Kidney (tissue), 13 donors: ENCODE measurements at regions not wholly inside any gene's neighbourhood (a gene's known extent, or its start where the extent isn't known, plus 50 kb on each side); places are given as distances from the start of the nearest gene placed in this dataset.

ENCODE experiments used
- DNase-seq, 5 donors: peaks; one replicate each; pipeline ENCODE4 v3.0.0-alpha.2; 2013 to 2020
- FAIRE-seq: peaks from 2 replicates; lab custom pipeline; 2012; peaks lifted over from hg19 to GRCh38; lab: Jason Lieb, UNC
- H3K27ac ChIP-seq, 2 donors: one replicate each; pipeline ENCODE4 v1.7.0; 2013; ENCODE audit warnings: low read depth in 2 of 2, low read length in 2 of 2, inconsistent platforms in 1 of 2
- H3K27me3 ChIP-seq: one replicate; pipeline ENCODE4 v1.7.1; 2013; ENCODE audit warnings: low read length, inconsistent platforms; ENCODE audit not compliant: control insufficient read depth, insufficient read depth
- H3K36me3 ChIP-seq, 3 donors: one replicate each; pipeline versions ENCODE4 v1.7.0 to v1.7.1; 2013; ENCODE audit warnings: low read length in 3 of 3, control low read depth in 1 of 3, inconsistent platforms in 1 of 3; ENCODE audit not compliant: insufficient read depth in 3 of 3, control insufficient read depth in 2 of 3
- H3K4me1 ChIP-seq, 3 donors: one replicate each; pipeline versions ENCODE4 v1.7.0 to v1.7.1; 2013; ENCODE audit warnings: low read length in 3 of 3, inconsistent platforms in 1 of 3, low read depth in 1 of 3; ENCODE audit not compliant: control insufficient read depth in 2 of 3, insufficient read depth in 2 of 3
- H3K4me3 ChIP-seq, 3 donors: one replicate each; pipeline versions ENCODE4 v1.7.0 to v1.8.1; 2013; ENCODE audit warnings: low read length in 3 of 3, control low read depth in 1 of 3, inconsistent platforms in 1 of 3
- H3K9ac ChIP-seq, 3 donors: one replicate each; pipeline versions ENCODE4 v1.7.0 to v1.7.1; 2013; ENCODE audit warnings: low read length in 3 of 3, control low read depth in 1 of 3, inconsistent platforms in 1 of 3
- H3K9me3 ChIP-seq, 3 donors: one replicate each; pipeline versions ENCODE4 v1.7.0 to v1.7.1; 2013; ENCODE audit warnings: low read length in 3 of 3, control low read depth in 1 of 3, inconsistent platforms in 1 of 3; ENCODE audit not compliant: control insufficient read depth in 2 of 3, insufficient read depth in 1 of 3
- intact Hi-C: fragments of 100-400 bp; cut with DNase I; formaldehyde crosslinking; loops from one replicate; pipeline ENCODE4 v1.11.1; 2022
- TF ChIP-seq, protein P1 (sequence below): IDR thresholded peaks from 3 replicates; pipeline ENCODE4 v1.5.1; 2012; ENCODE audit warnings: mild to moderate bottlenecking, moderate library complexity, borderline replicate concordance; ENCODE audit not compliant: insufficient read depth; ENCODE audit errors: extremely low read depth
- donor health status: control.
- donor health status: control.
- donor health status: control.
- donor health status: control.
- donor health status: control.
- donor health status: DM: yes; HTN: yes; CAD: no.
- donor health status: Normal renal cell carcinoma (clear cell type).

- no peak overlapping the region for H3K4me3 ChIP-seq
- TF ChIP-seq, protein P1, sequence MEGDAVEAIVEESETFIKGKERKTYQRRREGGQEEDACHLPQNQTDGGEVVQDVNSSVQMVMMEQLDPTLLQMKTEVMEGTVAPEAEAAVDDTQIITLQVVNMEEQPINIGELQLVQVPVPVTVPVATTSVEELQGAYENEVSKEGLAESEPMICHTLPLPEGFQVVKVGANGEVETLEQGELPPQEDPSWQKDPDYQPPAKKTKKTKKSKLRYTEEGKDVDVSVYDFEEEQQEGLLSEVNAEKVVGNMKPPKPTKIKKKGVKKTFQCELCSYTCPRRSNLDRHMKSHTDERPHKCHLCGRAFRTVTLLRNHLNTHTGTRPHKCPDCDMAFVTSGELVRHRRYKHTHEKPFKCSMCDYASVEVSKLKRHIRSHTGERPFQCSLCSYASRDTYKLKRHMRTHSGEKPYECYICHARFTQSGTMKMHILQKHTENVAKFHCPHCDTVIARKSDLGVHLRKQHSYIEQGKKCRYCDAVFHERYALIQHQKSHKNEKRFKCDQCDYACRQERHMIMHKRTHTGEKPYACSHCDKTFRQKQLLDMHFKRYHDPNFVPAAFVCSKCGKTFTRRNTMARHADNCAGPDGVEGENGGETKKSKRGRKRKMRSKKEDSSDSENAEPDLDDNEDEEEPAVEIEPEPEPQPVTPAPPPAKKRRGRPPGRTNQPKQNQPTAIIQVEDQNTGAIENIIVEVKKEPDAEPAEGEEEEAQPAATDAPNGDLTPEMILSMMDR = no peak
- no peaks in the 10 kb centered on the region for H3K36me3 ChIP-seq
- H3K9ac ChIP-seq = no peak overlapping the region
- no peak for DNase-seq
- no peaks in the 10 kb centered on the region for H3K27me3 ChIP-seq
- no peak overlapping the region for H3K27ac ChIP-seq
- no peaks in the 10 kb centered on the region for H3K4me1 ChIP-seq
- intact Hi-C loops = no loop called here
- FAIRE-seq = no peak
- H3K9me3 ChIP-seq = no peaks in the 10 kb centered on the region
These were observed 378.3 kb upstream of the PRICKLE1 start for GRCh38 chr12:42967850-42968249.

DNA sequence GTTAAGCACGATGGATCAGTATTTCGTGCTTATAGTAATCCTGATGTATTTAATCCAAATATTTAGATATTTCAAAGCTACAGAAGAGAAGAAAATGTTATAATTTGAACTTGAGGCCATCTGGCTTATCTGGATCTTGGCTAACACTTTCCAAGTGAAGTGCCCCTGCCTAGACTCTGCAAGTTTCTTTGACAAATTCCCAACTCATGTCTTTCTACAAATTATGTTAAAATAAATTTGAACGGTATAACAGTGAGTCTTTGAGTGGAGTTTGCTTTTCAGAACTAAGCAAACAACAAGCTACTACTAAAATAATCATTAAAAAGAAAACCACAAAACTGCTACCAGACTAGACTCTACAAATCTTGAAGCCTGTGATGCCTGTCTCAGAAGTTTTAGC is 374.4 kb upstream of the PRICKLE1 start:
- TF ChIP-seq, protein P1 = no peak
- Histone ChIP-seq H3K9ac (no peak overlapping the region), H3K9me3 (no peaks in the 10 kb centered on the region), H3K27me3 (no peaks in the 10 kb centered on the region), H3K4me3 (no peak overlapping the region), H3K27ac (no peak overlapping the region), H3K4me1 (no peaks in the 10 kb centered on the region), H3K36me3 (no peaks in the 10 kb centered on the region)
- intact Hi-C loops = no loop called here
- DNase-seq (no peak), FAIRE-seq (no peak)

GRCh38 chr12:42962384-42962783 is 372.8 kb upstream of the PRICKLE1 start:
- TF ChIP-seq, protein P1 = no peak
- FAIRE-seq = no peak
- Histone ChIP-seq H3K36me3 (no peaks in the 10 kb centered on the region), H3K27me3 (no peaks in the 10 kb centered on the region), H3K9ac (no peak overlapping the region), H3K4me3 (no peak overlapping the region), H3K9me3 (no peaks in the 10 kb centered on the region), H3K4me1 (no peaks in the 10 kb centered on the region), H3K27ac (no peak overlapping the region)
- intact Hi-C loops = no loop called here
- no peak for DNase-seq

DNA sequence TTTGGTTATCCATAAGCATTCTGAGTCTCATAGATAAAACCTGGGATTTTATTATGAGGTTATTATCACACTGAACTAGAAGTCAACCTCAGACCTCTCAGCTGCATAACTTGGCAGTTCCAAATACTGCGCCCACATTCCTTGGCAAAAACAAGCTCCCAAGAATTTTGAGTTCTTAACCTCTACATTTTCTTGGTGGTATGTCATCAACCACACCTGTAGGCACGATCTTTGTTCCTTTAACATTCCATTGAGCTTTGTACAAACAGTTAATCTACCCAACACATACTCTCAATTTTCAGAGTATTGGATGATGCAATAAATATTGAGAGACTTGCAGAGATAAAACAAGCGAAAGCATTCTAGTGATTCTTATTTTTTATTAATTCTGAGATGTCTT is 371.8 kb upstream of the PRICKLE1 start:
- Histone ChIP-seq H3K27me3 (no peaks in the 10 kb centered on the region), H3K9me3 (no peaks in the 10 kb centered on the region), H3K27ac (no peak overlapping the region), H3K4me3 (no peak overlapping the region), H3K36me3 (no peaks in the 10 kb centered on the region), H3K9ac (no peak overlapping the region), H3K4me1 (no peaks in the 10 kb centered on the region)
- intact Hi-C loops = no loop called here
- no peak for FAIRE-seq
- DNase-seq = no peak
- TF ChIP-seq, protein P1 = no peak
